ENCODE measurements at regions not wholly inside any gene's neighbourhood (a gene's known extent, or its start where the extent isn't known, plus 50 kb on each side); places are given as distances from the start of the nearest gene placed in this dataset.

DNA sequence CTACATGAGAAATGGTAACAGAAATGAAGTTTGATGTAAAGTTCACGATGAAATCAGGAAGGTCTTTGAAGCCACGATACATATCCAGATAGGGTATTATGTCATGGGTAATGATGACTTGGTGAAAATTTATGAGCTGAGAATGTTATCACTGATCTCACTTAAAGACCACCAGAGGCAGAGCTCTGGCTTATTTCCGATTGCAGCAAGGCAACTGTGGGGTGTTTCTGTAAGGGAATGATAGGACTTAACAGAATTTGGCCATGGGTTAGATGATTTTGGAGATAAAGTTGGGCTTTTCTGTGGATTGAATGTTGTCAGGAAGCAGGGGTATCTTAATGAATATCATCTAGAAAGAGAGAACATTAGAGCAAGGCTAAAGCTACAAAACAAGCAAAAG lies 508.4 kb downstream of the HDGFL1 start:
- no peak for DNase-seq (ENCODE audit: low spot score)
- in situ Hi-C loops (cut with HindIII; ENCODE audit: extremely low pct_ligation_motif_present, low pct_unique_long_range_greater_than_20kb), result no loop called here
- FAIRE-seq, result no peak

More for the DNA sequence above, 508.4 kb downstream of the HDGFL1 start:
- BruUV-seq (replicated peaks), result no TSS peak
- no peaks in the 10 kb centered on the region for H3K36me3 ChIP-seq (replicated peaks in 1 of 2; ENCODE audit: control insufficient read depth in 1 of 2, insufficient read depth in 2 of 2, low read length in 2 of 2)
- 1% methylated on average over 3 of the region's 3 CpGs for WGBS (ENCODE audit: low lambda C conversion rate)
- no peaks in the 10 kb centered on the region for H3K79me2 ChIP-seq (ENCODE audit: insufficient read depth, low read length)
- H3K9ac ChIP-seq (ENCODE audit: insufficient read depth, low read depth, low read length), result no peak overlapping the region
- no peak overlapping the region for H3K4me2 ChIP-seq (ENCODE audit: low read depth, low read length)
- H3K4me1 ChIP-seq (ENCODE audit: insufficient read depth, low read length), result no peaks in the 10 kb centered on the region
- ChIA-PET POLR2A (no interaction called here), CTCF (ENCODE audit: low intra/inter-chr PET ratio, low total read pairs) (no interaction called here)
- no peak overlapping the region for H3K27ac ChIP-seq (ENCODE audit: extremely low read length, insufficient read depth, low read length)
- no peaks in the 10 kb centered on the region for H4K20me1 ChIP-seq (ENCODE audit: insufficient read depth, low read length)
- H3K27me3 ChIP-seq (ENCODE audit: control insufficient read depth in 1 of 2, insufficient read depth in 2 of 2, low read length in 2 of 2), result no peaks in the 10 kb centered on the region
- no peak overlapping the region for H2AFZ ChIP-seq (ENCODE audit: low read length)
- TF ChIP-seq ZNF724P (CRISPR knock-in tag; IDR thresholded peaks at IDR 0.05; ENCODE audit: borderline replicate concordance) (no peak), ZNF878 (CRISPR knock-in tag; IDR thresholded peaks at IDR 0.05) (no peak), ZSCAN25 (CRISPR knock-in tag; IDR thresholded peaks at IDR 0.05) (no peak), RFX5 (IDR thresholded peaks at IDR 0.05; ENCODE audit: low read depth, low read length) (no peak), EED (CRISPR knock-in tag; IDR thresholded peaks at IDR 0.05) (no peak), REXO4 (CRISPR knock-in tag; IDR thresholded peaks at IDR 0.05; ENCODE audit: borderline replicate concordance) (no peak)
- TF ChIP-seq, protein P1, sequence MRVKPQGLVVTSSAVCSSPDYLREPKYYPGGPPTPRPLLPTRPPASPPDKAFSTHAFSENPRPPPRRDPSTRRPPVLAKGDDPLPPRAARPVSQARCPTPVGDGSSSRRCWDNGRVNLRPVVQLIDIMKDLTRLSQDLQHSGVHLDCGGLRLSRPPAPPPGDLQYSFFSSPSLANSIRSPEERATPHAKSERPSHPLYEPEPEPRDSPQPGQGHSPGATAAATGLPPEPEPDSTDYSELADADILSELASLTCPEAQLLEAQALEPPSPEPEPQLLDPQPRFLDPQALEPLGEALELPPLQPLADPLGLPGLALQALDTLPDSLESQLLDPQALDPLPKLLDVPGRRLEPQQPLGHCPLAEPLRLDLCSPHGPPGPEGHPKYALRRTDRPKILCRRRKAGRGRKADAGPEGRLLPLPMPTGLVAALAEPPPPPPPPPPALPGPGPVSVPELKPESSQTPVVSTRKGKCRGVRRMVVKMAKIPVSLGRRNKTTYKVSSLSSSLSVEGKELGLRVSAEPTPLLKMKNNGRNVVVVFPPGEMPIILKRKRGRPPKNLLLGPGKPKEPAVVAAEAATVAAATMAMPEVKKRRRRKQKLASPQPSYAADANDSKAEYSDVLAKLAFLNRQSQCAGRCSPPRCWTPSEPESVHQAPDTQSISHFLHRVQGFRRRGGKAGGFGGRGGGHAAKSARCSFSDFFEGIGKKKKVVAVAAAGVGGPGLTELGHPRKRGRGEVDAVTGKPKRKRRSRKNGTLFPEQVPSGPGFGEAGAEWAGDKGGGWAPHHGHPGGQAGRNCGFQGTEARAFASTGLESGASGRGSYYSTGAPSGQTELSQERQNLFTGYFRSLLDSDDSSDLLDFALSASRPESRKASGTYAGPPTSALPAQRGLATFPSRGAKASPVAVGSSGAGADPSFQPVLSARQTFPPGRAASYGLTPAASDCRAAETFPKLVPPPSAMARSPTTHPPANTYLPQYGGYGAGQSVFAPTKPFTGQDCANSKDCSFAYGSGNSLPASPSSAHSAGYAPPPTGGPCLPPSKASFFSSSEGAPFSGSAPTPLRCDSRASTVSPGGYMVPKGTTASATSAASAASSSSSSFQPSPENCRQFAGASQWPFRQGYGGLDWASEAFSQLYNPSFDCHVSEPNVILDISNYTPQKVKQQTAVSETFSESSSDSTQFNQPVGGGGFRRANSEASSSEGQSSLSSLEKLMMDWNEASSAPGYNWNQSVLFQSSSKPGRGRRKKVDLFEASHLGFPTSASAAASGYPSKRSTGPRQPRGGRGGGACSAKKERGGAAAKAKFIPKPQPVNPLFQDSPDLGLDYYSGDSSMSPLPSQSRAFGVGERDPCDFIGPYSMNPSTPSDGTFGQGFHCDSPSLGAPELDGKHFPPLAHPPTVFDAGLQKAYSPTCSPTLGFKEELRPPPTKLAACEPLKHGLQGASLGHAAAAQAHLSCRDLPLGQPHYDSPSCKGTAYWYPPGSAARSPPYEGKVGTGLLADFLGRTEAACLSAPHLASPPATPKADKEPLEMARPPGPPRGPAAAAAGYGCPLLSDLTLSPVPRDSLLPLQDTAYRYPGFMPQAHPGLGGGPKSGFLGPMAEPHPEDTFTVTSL (CRISPR knock-in tag; IDR thresholded peaks at IDR 0.05; ENCODE audit: borderline replicate concordance), result no peak
- TF ChIP-seq, protein P2, sequence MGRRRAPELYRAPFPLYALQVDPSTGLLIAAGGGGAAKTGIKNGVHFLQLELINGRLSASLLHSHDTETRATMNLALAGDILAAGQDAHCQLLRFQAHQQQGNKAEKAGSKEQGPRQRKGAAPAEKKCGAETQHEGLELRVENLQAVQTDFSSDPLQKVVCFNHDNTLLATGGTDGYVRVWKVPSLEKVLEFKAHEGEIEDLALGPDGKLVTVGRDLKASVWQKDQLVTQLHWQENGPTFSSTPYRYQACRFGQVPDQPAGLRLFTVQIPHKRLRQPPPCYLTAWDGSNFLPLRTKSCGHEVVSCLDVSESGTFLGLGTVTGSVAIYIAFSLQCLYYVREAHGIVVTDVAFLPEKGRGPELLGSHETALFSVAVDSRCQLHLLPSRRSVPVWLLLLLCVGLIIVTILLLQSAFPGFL (CRISPR knock-in tag; IDR thresholded peaks at IDR 0.05), result no peak
- ATAC-seq, result no peak
- H3K4me3 ChIP-seq (replicated peaks in 1 of 3; ENCODE audit: insufficient read depth in 1 of 3, low read depth in 2 of 3, low read length in 3 of 3), result no peak overlapping the region
- peaks cover 99% of the 10 kb centered on the region for H3K9me3 ChIP-seq (ENCODE audit: low read length)
- intact Hi-C loops (cut with micrococcal nuclease; ENCODE audit: unreplicated experiment), result no loop called here

All from HepG2 (cell line).